GM19023 (cell line): ENCODE measurements at regions not wholly inside any gene's neighbourhood (a gene's known extent, or its start where the extent isn't known, plus 50 kb on each side); places are given as distances from the start of the nearest gene placed in this dataset.

Experiments used
- ATAC-seq: cut with Tn5 transposase; IDR thresholded peaks from one replicate; pipeline ENCODE4 v1.9.1; 2021; ENCODE audit warnings: mild to moderate bottlenecking, moderate library complexity; ENCODE audit not compliant: unreplicated experiment

GRCh38 chr10:110410329-110411046 is 87.2 kb upstream of the DUSP5 start:
- no peak for ATAC-seq

- no peak for ATAC-seq
These were observed 86.7 kb upstream of the DUSP5 start for GRCh38 chr10:110411047-110411410.

- no peak for ATAC-seq
These were observed 84.5 kb upstream of the DUSP5 start for GRCh38 chr10:110413049-110413783.

GRCh38 chr10:110413903-110414547 is 83.7 kb upstream of the DUSP5 start:
- peak; percentile 16 for ATAC-seq

GRCh38 chr10:110414548-110415309 is 83.0 kb upstream of the DUSP5 start:
- ATAC-seq: peak; percentile 79

- ATAC-seq: no peak
These were observed 81.9 kb upstream of the DUSP5 start for GRCh38 chr10:110415809-110416208.

GRCh38 chr10:110416776-110417711 is 80.7 kb upstream of the DUSP5 start:
- ATAC-seq: no peak

GRCh38 chr10:110418218-110418617 is 79.5 kb upstream of the DUSP5 start:
- ATAC-seq: no peak

GRCh38 chr10:110419265-110419664 is 78.4 kb upstream of the DUSP5 start:
- no peak for ATAC-seq

- ATAC-seq: no peak
These were observed 77.1 kb upstream of the DUSP5 start for GRCh38 chr10:110420401-110421193.

- ATAC-seq: no peak
These were observed 76.1 kb upstream of the DUSP5 start for GRCh38 chr10:110421512-110422138.

- no peak for ATAC-seq
These were observed 75.2 kb upstream of the DUSP5 start for GRCh38 chr10:110422548-110422947.

GRCh38 chr10:110423650-110424049 is 74.1 kb upstream of the DUSP5 start:
- no peak for ATAC-seq

GRCh38 chr10:110425684-110426293 is 71.9 kb upstream of the DUSP5 start:
- peak; percentile 73 for ATAC-seq

GRCh38 chr10:110426294-110427181 is 71.2 kb upstream of the DUSP5 start:
- no peak for ATAC-seq

GRCh38 chr10:110429301-110429700 is 68.4 kb upstream of the DUSP5 start:
- no peak for ATAC-seq
